ENCODE measurements at regions not wholly inside any gene's neighbourhood (a gene's known extent, or its start where the extent isn't known, plus 50 kb on each side); places are given as distances from the start of the nearest gene placed in this dataset.
A peak's percentile ranks its signal among the peaks of the same experiment; 100 is the strongest.

DNA sequence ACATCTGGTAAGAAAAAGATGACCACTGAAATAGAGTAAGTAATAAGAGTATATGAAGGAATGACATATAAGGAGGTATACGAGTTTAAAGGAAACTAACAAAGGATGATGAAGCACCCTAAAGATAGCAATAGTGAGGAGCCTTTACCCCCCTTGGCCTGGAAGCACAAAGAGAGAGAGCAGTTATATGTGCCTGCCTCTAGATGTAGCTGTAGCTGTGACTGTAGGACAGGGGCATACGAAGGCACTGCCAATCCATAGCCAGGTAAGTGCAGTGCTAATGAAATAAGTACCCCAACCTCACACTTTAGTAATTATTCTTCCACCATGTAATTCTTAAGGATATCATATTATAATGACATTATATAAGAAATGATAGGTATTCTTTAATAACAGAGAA is 90.1 kb upstream of the FKBP1C start:
- H3K27me3 ChIP-seq, result no peaks in the 10 kb centered on the region
- WGBS, 2 donors, result 32 to 37% methylated on average over 2 of the region's 2 CpGs
- ATAC-seq (ENCODE audit: low FRiP score in 2 of 2), result no peak

DNA sequence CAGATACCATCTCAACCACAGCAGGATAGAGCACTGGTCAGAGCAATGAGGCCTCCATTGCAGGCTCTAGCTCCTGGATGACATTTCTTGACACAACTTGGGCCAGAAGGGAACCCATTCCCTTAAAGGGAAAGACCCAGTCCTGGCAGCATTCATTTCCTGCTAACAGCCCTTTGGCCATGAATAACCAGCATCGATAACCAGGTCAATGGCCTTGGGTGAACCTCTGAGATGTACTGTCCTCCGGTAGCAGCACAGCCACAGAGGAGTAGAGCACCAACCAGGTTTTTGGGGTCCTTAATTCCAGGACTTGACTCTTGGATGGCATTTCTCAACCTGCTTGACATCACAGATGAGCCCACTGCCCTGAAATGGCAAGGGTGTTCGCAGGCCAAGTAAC is 71.2 kb upstream of the FKBP1C start:
- WGBS, 2 donors, result 90 to 93% methylated on average over 3 of the region's 3 CpGs
- ATAC-seq (ENCODE audit: low FRiP score in 2 of 2) (peak in 1 of 2 donors; percentile 40), DNase-seq (no peak)
- TF ChIP-seq POLR2A (IDR thresholded peaks at IDR 0.05), result no peak
- no peak for TF ChIP-seq EP300 (IDR thresholded peaks at IDR 0.05)
- TF ChIP-seq POLR2AphosphoS5 (IDR thresholded peaks at IDR 0.05), result no peak
- TF ChIP-seq, protein P1, sequence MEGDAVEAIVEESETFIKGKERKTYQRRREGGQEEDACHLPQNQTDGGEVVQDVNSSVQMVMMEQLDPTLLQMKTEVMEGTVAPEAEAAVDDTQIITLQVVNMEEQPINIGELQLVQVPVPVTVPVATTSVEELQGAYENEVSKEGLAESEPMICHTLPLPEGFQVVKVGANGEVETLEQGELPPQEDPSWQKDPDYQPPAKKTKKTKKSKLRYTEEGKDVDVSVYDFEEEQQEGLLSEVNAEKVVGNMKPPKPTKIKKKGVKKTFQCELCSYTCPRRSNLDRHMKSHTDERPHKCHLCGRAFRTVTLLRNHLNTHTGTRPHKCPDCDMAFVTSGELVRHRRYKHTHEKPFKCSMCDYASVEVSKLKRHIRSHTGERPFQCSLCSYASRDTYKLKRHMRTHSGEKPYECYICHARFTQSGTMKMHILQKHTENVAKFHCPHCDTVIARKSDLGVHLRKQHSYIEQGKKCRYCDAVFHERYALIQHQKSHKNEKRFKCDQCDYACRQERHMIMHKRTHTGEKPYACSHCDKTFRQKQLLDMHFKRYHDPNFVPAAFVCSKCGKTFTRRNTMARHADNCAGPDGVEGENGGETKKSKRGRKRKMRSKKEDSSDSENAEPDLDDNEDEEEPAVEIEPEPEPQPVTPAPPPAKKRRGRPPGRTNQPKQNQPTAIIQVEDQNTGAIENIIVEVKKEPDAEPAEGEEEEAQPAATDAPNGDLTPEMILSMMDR (IDR thresholded peaks at IDR 0.05), result no peak
- Histone ChIP-seq H3K36me3 (no peaks in the 10 kb centered on the region), H3K27me3 (no peaks in the 10 kb centered on the region), H3K27ac (no peak overlapping the region), H3K9me3 (peaks cover 0 to 6% (median 0%) of the 10 kb centered on the region in 4 donors), H3K4me1 (peaks cover 0 to 5% (median 0%) of the 10 kb centered on the region in 4 donors), H3K4me3 (no peak overlapping the region)

More for the DNA sequence above, 90.1 kb upstream of the FKBP1C start:
- Histone ChIP-seq H3K9me3 (no peaks in the 10 kb centered on the region), H3K4me1 (no peaks in the 10 kb centered on the region), H3K4me3 (no peak overlapping the region), H3K27ac (no peak overlapping the region), H3K36me3 (no peaks in the 10 kb centered on the region)
- DNase-seq, result no peak
- no peak for TF ChIP-seq EP300 (IDR thresholded peaks at IDR 0.05)
- TF ChIP-seq, protein P1 (IDR thresholded peaks at IDR 0.05), result no peak
- TF ChIP-seq POLR2A (IDR thresholded peaks at IDR 0.05), result no peak
- TF ChIP-seq POLR2AphosphoS5 (IDR thresholded peaks at IDR 0.05), result no peak

DNA sequence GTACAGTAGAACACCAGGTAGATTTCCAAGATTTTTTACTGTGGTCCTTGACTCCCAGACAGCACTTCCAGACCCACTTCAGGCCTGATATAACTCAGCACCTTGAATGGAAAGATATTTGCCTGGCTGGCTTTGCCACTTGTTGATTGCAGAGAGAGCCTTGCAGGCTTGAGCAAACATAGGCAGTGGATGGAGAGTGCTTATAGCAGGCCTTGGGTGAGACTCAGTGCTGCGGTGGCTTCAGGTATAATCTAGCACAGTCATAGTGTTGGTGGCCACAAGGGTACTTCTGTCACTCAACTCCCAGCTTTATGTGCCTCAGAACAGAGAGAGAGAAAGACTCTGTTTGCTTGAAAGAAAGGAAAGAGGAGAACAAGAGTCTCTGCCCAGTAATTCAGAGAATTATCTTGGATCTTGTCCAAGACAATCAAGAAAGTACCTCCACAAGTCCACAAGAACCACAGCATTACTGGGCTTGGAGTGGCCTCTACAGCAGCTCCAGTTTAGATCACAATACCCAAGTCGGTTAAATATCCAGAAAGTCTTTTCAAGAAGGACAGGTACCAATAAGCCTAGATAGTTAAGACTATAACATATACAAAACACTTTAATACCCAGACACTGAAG is 70.5 kb upstream of the FKBP1C start:
- no peaks in the 10 kb centered on the region for H3K27me3 ChIP-seq
- no peak overlapping the region for H3K4me3 ChIP-seq
- TF ChIP-seq POLR2A (IDR thresholded peaks at IDR 0.05) (no peak), EP300 (IDR thresholded peaks at IDR 0.05) (no peak), POLR2AphosphoS5 (IDR thresholded peaks at IDR 0.05) (peak in 1 of 2 donors; percentile 35)
- TF ChIP-seq, protein P1 (IDR thresholded peaks at IDR 0.05), result peak in 3 of 6 experiments; percentile 7 to 30 (median 14)
- DNase-seq (peak in 1 of 2 donors; percentile 88), ATAC-seq (ENCODE audit: low FRiP score in 2 of 2) (peak; percentile 72 to 93)
- no peaks in the 10 kb centered on the region for H3K36me3 ChIP-seq
- H3K4me1 ChIP-seq, result peaks cover 0 to 5% (median 0%) of the 10 kb centered on the region in 4 donors
- H3K9me3 ChIP-seq, result peaks cover 0 to 6% (median 0%) of the 10 kb centered on the region in 4 donors
- no peak overlapping the region for H3K27ac ChIP-seq
- WGBS, 2 donors, result 64 to 74% methylated on average over 2 of the region's 2 CpGs

DNA sequence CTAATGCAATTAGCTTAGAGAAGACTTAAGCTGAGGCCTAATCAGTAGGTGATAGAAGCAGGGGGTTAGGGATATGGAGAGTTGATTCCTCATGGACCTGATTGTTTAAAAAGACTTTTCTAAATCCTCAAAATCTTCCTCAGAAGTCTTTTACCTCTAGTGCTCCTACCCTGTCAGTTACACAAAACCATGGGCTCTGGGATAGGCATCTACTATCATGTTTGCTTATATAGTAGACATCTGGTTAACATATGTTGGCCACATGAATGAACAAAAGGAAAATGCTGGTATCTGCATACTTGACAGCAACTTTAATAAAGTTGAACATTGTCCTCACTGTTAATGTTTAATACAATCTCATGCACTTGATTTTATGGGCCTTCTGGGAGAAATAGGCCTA is 61.5 kb upstream of the FKBP1C start:
- Histone ChIP-seq H3K36me3 (no peaks in the 10 kb centered on the region), H3K9me3 (no peaks in the 10 kb centered on the region), H3K27ac (no peak overlapping the region), H3K4me1 (no peaks in the 10 kb centered on the region), H3K4me3 (no peak overlapping the region), H3K27me3 (no peaks in the 10 kb centered on the region)
- ATAC-seq (ENCODE audit: low FRiP score in 2 of 2) (no peak), DNase-seq (no peak)
- TF ChIP-seq POLR2A (IDR thresholded peaks at IDR 0.05) (no peak), POLR2AphosphoS5 (IDR thresholded peaks at IDR 0.05) (no peak), EP300 (IDR thresholded peaks at IDR 0.05) (no peak)
- TF ChIP-seq, protein P1 (IDR thresholded peaks at IDR 0.05), result no peak

DNA sequence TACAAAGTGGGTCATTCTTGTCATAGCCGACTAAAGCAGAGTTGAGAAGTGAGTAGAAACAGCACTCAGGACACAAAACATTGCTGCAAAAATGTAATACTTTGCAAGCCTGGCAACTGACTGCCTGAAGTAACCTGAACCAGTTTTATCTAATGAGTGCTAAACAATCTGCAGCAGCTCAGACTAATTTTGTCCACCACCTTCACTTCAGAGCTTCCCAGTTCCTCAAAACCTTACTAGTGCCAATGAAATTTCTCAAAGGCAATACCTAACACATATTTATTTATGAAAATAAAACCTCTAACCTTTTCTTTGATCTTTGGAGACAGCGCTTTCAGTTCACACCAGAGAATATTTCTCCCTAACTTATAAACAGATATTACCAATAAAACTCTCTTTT is 56.7 kb upstream of the FKBP1C start:
- Histone ChIP-seq H3K4me3 (no peak overlapping the region), H3K27me3 (no peaks in the 10 kb centered on the region), H3K36me3 (no peaks in the 10 kb centered on the region), H3K9me3 (no peaks in the 10 kb centered on the region), H3K4me1 (no peaks in the 10 kb centered on the region), H3K27ac (no peak overlapping the region)
- DNase-seq (no peak), ATAC-seq (ENCODE audit: low FRiP score in 2 of 2) (no peak)
- WGBS, 2 donors, result 78 to 79% methylated on average over 2 of the region's 2 CpGs
- TF ChIP-seq POLR2AphosphoS5 (IDR thresholded peaks at IDR 0.05) (no peak), EP300 (IDR thresholded peaks at IDR 0.05) (no peak), POLR2A (IDR thresholded peaks at IDR 0.05) (no peak)
- TF ChIP-seq, protein P1 (IDR thresholded peaks at IDR 0.05), result no peak
